Spleen (tissue), 7 donors: ENCODE measurements at regions not wholly inside any gene's neighbourhood (a gene's known extent, or its start where the extent isn't known, plus 50 kb on each side); places are given as distances from the start of the nearest gene placed in this dataset.

Experiments used
- CTCF ChIP-seq, 11 experiments: fragments of 200-600 bp in 7 of 11; fragments of 450-650 bp in 4 of 11; sonication (generic) in 4 of 11; IDR thresholded peaks in 8 of 11; conservative IDR thresholded peaks in 3 of 11; 1 replicate in 7 of 11; 2 replicates in 4 of 11; pipeline versions ENCODE4 v1.4.0 to v1.8.0; 2016 to 2021; ENCODE audit warnings: antibody characterized with exemption in 11 of 11, inconsistent platforms in 4 of 11, mild to moderate bottlenecking in 1 of 11
- POLR2A ChIP-seq, 3 donors: fragments of 450-650 bp; IDR thresholded peaks; one replicate each; pipeline ENCODE4 v1.5.1; 2017; ENCODE audit warnings: antibody characterized with exemption in 3 of 3, mild to moderate bottlenecking in 1 of 3
- POLR2AphosphoS5 ChIP-seq, 3 donors: sonication (generic); formaldehyde crosslinking; IDR thresholded peaks; one replicate each; pipeline ENCODE4 v1.5.1; 2017; ENCODE audit warnings: antibody characterized with exemption in 3 of 3
- donor health status: DM: no; HTN: no; CAD: no; lungs with moderate emphysema.
- donor health status: DM: no; HTN: no; CAD: no.
- donor health status: DM: no; HTN: no; CAD: no.

GRCh38 chr5:104755806-104756205, 1193.2 kb upstream of the NUDT12 start:
- TF ChIP-seq CTCF (IDR thresholded peaks at IDR 0.05 in 8 of 11, conservative IDR thresholded peaks at IDR 0.05 in 3 of 11) = no peak
- no peak for TF ChIP-seq POLR2AphosphoS5 (IDR thresholded peaks at IDR 0.05)
- no peak for TF ChIP-seq POLR2A (IDR thresholded peaks at IDR 0.05)
